HL-60 (cell line): ENCODE measurements at regions not wholly inside any gene's neighbourhood (a gene's known extent, or its start where the extent isn't known, plus 50 kb on each side); places are given as distances from the start of the nearest gene placed in this dataset.
"Not testable (repeated sequence)": the region's sequence is repeated elsewhere in the genome, so short reads cannot be mapped to it uniquely, and the experiment has no call there.

ENCODE experiments used
- DNase-seq, 2 experiments: peaks; one replicate each; pipeline ENCODE4 v3.0.0-alpha.2; 2010 to 2020; ENCODE audit warnings: low read depth in 1 of 2, low spot score in 1 of 2
- H3K27ac ChIP-seq: fragments of 250-450 bp; sonication (Bioruptor Pico); replicated peaks from 2 replicates; pipeline ENCODE4 v1.5.1; 2020; ENCODE audit warnings: mild to moderate bottlenecking, moderate library complexity
- H3K27me3 ChIP-seq: fragments of 250-450 bp; sonication (Bioruptor Pico); 2 replicates; pipeline ENCODE4 v1.5.1; 2021; ENCODE audit warnings: mild to moderate bottlenecking, moderate library complexity; ENCODE audit not compliant: insufficient read depth, poor library complexity, severe bottlenecking
- H3K4me3 ChIP-seq: replicated peaks from 2 replicates; pipeline ENCODE4 v1.5.1; 2011; ENCODE audit warnings: mild to moderate bottlenecking, control low read depth, low read length; ENCODE audit not compliant: insufficient read depth
- GABPA ChIP-seq: IDR thresholded peaks from 2 replicates; pipeline ENCODE4 v1.6.1; 2012; ENCODE audit warnings: low read depth
- POLR2AphosphoS5 ChIP-seq: IDR thresholded peaks from 2 replicates; pipeline ENCODE4 v1.6.1; 2012; ENCODE audit warnings: low read depth
- REST ChIP-seq: IDR thresholded peaks from 2 replicates; pipeline ENCODE4 v1.6.1; 2012; ENCODE audit warnings: low read depth; ENCODE audit not compliant: insufficient replicate concordance
- SPI1 ChIP-seq: IDR thresholded peaks from 2 replicates; pipeline ENCODE4 v1.6.1; 2012; ENCODE audit warnings: low read depth, mild to moderate bottlenecking, borderline replicate concordance
- TF ChIP-seq, protein P1 (sequence below): IDR thresholded peaks from one replicate; pipeline ENCODE4 v1.5.1; 2011; ENCODE audit warnings: low read length, control low read depth, inconsistent platforms; ENCODE audit not compliant: insufficient read depth

DNA sequence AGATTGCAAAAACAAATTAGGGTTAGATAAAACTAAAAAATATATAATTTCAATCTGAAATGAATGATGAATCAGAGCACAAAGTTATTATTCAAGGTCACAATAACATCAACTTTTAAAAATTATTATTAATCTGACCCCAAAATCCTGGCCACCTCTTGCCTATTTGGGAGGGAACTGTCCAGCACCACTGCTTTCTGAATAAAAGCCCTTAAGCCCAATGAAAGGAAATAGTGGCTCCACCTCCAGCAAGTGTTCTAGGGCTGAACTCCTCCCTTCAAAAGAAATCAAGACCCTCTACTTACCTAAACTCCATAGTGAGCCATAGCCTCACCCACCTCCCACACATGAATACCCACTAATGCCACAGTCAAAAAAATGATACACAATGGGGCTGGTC is 208.2 kb downstream of the PARM1 start:
- TF ChIP-seq POLR2AphosphoS5 (no peak), REST (peak; percentile 91)
- no peaks in the 10 kb centered on the region for H3K27me3 ChIP-seq
- no peak for DNase-seq
- H3K4me3 ChIP-seq, result no peak overlapping the region
- no peak overlapping the region for H3K27ac ChIP-seq

DNA sequence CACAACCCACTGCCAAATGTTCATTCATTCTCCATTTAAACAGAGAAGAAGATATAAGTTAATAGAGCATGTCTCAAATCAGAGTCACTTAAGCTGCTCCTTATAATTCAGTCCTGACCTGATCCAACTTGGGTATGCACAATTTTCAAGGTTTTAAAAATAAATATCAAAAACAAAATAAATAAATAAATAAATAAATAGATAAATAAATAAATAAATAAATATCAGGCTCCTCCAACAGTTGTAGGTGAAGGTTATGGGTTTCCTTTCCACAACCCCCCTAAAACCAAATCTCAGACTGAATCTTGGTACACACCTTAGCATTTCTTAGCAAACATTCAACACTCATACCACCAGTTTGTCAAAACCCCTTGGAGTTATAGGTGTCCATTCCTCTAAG is 204.4 kb downstream of the PARM1 start:
- TF ChIP-seq POLR2AphosphoS5 (no peak), REST (no peak), SPI1 (no peak), GABPA (no peak)
- TF ChIP-seq, protein P1, sequence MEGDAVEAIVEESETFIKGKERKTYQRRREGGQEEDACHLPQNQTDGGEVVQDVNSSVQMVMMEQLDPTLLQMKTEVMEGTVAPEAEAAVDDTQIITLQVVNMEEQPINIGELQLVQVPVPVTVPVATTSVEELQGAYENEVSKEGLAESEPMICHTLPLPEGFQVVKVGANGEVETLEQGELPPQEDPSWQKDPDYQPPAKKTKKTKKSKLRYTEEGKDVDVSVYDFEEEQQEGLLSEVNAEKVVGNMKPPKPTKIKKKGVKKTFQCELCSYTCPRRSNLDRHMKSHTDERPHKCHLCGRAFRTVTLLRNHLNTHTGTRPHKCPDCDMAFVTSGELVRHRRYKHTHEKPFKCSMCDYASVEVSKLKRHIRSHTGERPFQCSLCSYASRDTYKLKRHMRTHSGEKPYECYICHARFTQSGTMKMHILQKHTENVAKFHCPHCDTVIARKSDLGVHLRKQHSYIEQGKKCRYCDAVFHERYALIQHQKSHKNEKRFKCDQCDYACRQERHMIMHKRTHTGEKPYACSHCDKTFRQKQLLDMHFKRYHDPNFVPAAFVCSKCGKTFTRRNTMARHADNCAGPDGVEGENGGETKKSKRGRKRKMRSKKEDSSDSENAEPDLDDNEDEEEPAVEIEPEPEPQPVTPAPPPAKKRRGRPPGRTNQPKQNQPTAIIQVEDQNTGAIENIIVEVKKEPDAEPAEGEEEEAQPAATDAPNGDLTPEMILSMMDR, result no peak
- DNase-seq, result no peak
- Histone ChIP-seq H3K4me3 (no peak overlapping the region), H3K27ac (no peak overlapping the region), H3K27me3 (no peaks in the 10 kb centered on the region)

GRCh38 chr4:75135068-75135825 is 202.3 kb downstream of the PARM1 start:
- DNase-seq, result no peak
- peak; percentile 46 for TF ChIP-seq SPI1
- TF ChIP-seq, protein P1, result no peak
- Histone ChIP-seq H3K27ac (no peak overlapping the region), H3K27me3 (no peaks in the 10 kb centered on the region), H3K4me3 (no peak overlapping the region)

DNA sequence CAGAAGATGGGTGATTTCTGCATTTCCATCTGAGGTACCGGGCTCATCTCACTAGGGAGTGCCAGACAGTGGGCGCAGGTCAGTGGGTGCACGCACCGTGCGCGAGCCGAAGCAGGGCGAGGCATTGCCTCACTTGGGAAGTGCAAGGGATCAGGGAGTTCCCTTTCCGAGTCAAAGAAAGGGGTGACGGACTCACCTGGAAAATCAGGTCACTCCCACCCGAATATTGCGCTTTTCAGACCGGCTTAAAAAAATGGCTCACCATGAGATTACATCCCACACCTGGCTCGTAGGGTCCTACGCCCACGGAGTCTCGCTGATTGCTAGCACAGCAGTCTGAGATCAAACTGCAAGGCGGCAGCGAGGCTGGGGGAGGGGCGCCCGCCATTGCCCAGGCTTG is 194.0 kb downstream of the PARM1 start:
- not testable (repeated sequence) for DNase-seq, H3K27me3 ChIP-seq, H3K4me3 ChIP-seq, H3K27ac ChIP-seq

- H3K27ac ChIP-seq, result no peak overlapping the region
- TF ChIP-seq REST (no peak), SPI1 (no peak), GABPA (no peak), POLR2AphosphoS5 (no peak)
- TF ChIP-seq, protein P1, result no peak
- H3K4me3 ChIP-seq, result no peak overlapping the region
- DNase-seq, result no peak
- H3K27me3 ChIP-seq, result no peaks in the 10 kb centered on the region
Measured at GRCh38 chr4:75126058-75126457, 193.1 kb downstream of the PARM1 start.
